GM10266 (cell line): ENCODE measurements at regions not wholly inside any gene's neighbourhood (a gene's known extent, or its start where the extent isn't known, plus 50 kb on each side); places are given as distances from the start of the nearest gene placed in this dataset.

Experiments used
- DNase-seq: peaks from one replicate; pipeline ENCODE4 v3.0.0; 2012; ENCODE audit errors: extremely low spot score
- TF ChIP-seq, protein P1 (sequence below): IDR thresholded peaks from 2 replicates; pipeline ENCODE4 v1.5.1; 2012; ENCODE audit warnings: mild to moderate bottlenecking, low read depth; ENCODE audit not compliant: control insufficient read depth, insufficient read depth; ENCODE audit errors: missing control alignments

DNA sequence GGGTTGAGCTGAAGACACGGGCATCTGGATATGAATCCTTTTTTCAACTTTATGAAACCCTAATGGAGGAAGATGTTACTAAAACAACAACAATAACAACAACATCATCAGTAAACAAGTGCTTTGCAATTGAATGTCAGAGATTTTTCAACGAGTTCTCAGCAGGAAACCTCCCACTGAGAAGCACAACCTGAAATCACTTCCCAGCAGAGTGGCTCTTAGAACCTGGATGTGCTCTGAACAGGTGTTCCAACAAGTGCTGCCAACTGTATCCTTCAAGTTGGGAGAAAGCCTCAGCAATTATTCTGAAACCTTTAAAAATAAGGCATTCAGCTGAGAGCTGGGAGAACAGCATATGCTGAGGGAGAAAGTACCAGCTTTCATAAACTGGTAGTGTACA is 1622.7 kb upstream of the CELF4 start:
- DNase-seq = no peak
- TF ChIP-seq, protein P1, sequence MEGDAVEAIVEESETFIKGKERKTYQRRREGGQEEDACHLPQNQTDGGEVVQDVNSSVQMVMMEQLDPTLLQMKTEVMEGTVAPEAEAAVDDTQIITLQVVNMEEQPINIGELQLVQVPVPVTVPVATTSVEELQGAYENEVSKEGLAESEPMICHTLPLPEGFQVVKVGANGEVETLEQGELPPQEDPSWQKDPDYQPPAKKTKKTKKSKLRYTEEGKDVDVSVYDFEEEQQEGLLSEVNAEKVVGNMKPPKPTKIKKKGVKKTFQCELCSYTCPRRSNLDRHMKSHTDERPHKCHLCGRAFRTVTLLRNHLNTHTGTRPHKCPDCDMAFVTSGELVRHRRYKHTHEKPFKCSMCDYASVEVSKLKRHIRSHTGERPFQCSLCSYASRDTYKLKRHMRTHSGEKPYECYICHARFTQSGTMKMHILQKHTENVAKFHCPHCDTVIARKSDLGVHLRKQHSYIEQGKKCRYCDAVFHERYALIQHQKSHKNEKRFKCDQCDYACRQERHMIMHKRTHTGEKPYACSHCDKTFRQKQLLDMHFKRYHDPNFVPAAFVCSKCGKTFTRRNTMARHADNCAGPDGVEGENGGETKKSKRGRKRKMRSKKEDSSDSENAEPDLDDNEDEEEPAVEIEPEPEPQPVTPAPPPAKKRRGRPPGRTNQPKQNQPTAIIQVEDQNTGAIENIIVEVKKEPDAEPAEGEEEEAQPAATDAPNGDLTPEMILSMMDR = no peak

DNA sequence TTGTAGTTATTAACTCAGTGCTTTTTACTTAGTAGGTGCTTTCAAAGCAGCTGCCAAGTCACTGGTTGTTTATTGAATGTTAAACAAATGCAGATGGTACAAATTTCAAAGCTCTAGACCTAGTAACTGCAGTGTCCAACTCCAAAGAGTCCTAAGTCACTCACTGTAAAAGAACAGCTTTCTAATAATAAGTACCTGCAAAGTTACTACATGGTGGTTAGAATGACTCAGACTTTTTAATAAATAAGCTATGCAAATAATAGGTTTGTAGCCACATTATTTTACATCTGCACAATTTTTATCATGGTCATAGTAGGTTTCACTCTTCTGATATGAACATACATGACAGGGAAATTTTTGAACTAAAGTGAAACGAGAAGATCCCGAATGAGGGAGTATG is 1620.4 kb upstream of the CELF4 start:
- TF ChIP-seq, protein P1 = no peak
- DNase-seq = no peak

DNA sequence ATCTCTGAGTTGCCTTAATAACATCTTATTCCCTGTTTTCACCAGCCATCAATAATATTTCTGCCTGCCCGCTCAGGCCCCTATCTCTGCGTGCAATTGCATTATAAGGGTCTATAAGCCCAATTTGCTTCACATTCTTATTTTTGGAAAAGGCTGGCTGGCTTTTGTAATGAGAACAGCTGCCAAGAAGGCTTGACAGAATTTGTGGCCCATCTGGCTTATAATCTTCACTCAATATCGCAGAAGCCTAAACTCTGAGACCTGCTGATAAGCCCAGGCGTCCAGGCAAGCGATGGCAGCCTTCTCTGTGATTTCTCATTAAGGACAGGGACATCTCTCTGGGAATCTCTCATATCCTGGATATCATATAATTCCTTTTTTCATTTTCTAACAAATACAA is 1618.6 kb upstream of the CELF4 start:
- DNase-seq = no peak
- TF ChIP-seq, protein P1 = no peak

DNA sequence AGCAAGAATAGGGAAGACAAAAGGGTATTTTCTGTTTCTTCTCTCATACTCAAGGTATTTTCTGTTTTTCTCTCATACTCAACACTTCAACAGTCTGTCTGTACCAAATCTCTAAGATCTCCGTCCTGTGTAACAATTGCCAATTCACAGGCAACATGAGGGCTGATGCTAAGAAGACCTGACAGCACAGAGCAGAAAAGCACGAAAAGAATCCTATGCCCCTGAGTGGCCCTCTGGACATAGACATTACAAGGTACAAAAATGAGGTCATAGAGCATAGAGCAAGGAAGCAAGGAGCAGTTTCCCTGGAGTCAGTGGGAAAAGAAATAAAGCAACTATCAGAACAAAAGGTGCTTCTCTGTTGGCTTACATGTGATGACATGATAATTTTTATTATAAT is 1612.6 kb upstream of the CELF4 start:
- TF ChIP-seq, protein P1 = no peak
- no peak for DNase-seq

DNA sequence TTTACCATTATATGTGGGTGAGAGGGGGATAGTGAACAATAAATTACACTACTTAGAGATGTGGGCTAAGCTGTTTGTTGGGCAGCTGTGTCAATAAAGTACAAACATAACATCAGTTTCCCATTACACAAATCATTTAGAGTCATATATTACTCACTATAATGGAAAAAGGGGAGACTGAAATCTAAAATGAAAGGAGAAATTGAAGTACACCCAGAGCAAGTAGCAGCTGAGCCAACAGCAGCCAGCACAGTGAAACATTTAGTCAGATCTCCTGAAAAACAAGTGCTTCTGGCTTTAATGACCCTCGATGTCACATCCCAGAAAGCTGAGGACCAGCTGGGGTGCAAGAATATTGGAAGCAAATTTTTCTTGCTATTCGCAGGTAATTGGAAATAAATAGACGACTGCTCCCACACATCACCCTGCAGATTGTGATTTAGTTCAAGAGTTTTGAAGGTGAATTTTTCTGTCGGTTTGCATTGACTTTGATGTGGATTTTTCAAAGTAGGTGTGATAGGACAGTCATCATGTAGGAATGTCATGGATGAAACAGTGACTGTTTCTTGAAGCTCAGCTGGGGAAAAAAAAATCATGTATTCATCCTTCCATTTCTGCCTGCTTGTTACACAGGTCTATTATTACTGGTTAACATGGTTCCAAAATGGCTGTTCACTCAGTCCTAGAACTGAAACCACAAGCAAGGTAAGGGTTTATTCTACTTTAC is 1607.3 kb upstream of the CELF4 start:
- TF ChIP-seq, protein P1 = no peak
- no peak for DNase-seq

DNA sequence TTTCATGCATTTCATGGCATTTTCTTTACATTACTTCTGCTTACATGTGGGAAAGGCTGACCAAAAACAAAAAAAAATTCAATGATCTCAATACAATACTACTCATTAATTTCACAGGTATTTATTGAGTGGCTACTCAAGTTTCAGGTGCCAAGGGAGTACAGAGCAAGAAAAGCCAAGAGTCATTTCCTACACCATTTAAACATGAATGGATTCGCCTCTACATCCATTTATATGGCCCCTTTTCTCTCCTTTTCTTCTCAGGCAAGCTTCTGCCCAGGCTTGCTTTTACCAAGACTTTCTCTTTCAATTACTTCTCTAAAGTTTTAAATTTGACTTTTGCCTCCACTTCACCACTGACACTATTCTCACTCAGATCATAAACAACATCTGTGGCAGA is 1603.1 kb upstream of the CELF4 start:
- DNase-seq = no peak
- TF ChIP-seq, protein P1 = no peak

DNA sequence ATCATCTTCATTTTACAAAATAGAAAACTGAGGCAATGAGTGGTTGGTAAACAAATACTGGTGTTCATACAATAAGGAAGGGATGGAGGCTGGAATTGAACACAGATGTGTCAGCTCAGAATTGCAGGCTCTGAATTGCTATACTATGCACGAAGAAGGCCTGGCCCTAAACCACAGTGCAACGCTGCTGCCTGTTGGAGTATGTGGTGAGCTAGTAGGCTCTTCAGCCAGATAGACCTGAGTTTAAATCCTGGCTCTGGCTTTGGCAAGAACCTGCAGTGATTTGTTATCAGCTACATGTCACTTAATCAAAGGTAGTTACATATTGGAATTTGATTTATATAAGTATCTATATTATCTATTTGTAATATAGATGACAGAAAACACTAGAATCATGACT is 1602.4 kb upstream of the CELF4 start:
- TF ChIP-seq, protein P1 = no peak

More for the DNA sequence above, 1602.4 kb upstream of the CELF4 start:
- DNase-seq = no peak
